ENCODE measurements at regions not wholly inside any gene's neighbourhood (a gene's known extent, or its start where the extent isn't known, plus 50 kb on each side); places are given as distances from the start of the nearest gene placed in this dataset.
A peak's percentile ranks its signal among the peaks of the same experiment; 100 is the strongest.
"Not testable (repeated sequence)": the region's sequence is repeated elsewhere in the genome, so short reads cannot be mapped to it uniquely, and the experiment has no call there.

GRCh38 chr5:157961896-157962590 lies 103.1 kb upstream of the CLINT1 start:
- DNase-seq: no peak

GRCh38 chr5:157961176-157961575 lies 102.2 kb upstream of the CLINT1 start:
- DNase-seq: no peak

GRCh38 chr5:157959370-157959769 lies 100.4 kb upstream of the CLINT1 start:
- no peak for DNase-seq

- no peak for DNase-seq
These were observed 97.4 kb upstream of the CLINT1 start for GRCh38 chr5:157956271-157956885.

GRCh38 chr5:157955541-157956172 lies 96.7 kb upstream of the CLINT1 start:
- no peak for DNase-seq

- no peak for DNase-seq
These were observed 93.4 kb upstream of the CLINT1 start for GRCh38 chr5:157952374-157952685.

- no peak for DNase-seq
These were observed 92.9 kb upstream of the CLINT1 start for GRCh38 chr5:157951673-157952373.

GRCh38 chr5:157949520-157949919 lies 90.6 kb upstream of the CLINT1 start:
- DNase-seq: no peak

GRCh38 chr5:157948738-157949410 lies 89.9 kb upstream of the CLINT1 start:
- DNase-seq: peak; percentile 9 to 34

GRCh38 chr5:157947156-157947555 lies 88.2 kb upstream of the CLINT1 start:
- DNase-seq: no peak

GRCh38 chr5:157945822-157946221 lies 86.9 kb upstream of the CLINT1 start:
- DNase-seq: not testable (repeated sequence)

- no peak for DNase-seq
These were observed 86.0 kb upstream of the CLINT1 start for GRCh38 chr5:157944938-157945337.

- no peak for DNase-seq
These were observed 85.2 kb upstream of the CLINT1 start for GRCh38 chr5:157944077-157944633.

GRCh38 chr5:157942595-157942994 lies 83.7 kb upstream of the CLINT1 start:
- no peak for DNase-seq

- no peak for DNase-seq
These were observed 82.7 kb upstream of the CLINT1 start for GRCh38 chr5:157941616-157942015.

GRCh38 chr5:157938101-157938500 lies 79.2 kb upstream of the CLINT1 start:
- not testable (repeated sequence) for DNase-seq

GRCh38 chr5:157936776-157937501 lies 78.0 kb upstream of the CLINT1 start:
- DNase-seq: not testable (repeated sequence)

GRCh38 chr5:157934600-157934999 lies 75.7 kb upstream of the CLINT1 start:
- no peak for DNase-seq

GRCh38 chr5:157933005-157933404 lies 74.1 kb upstream of the CLINT1 start:
- no peak for DNase-seq

- no peak for DNase-seq
These were observed 71.8 kb upstream of the CLINT1 start for GRCh38 chr5:157930710-157931109.

GRCh38 chr5:157926977-157927376 lies 68.0 kb upstream of the CLINT1 start:
- DNase-seq: no peak
